DMS79 treated with DMSO at 0.1 percent for 48 hours (cell line): ENCODE measurements at regions not wholly inside any gene's neighbourhood (a gene's known extent, or its start where the extent isn't known, plus 50 kb on each side); places are given as distances from the start of the nearest gene placed in this dataset.

ENCODE experiments used
- DNase-seq: peaks from one replicate; lab custom pipeline; 2025; lab: John Stamatoyannopoulos, UW

GRCh38 chr2:151197184-151198108 is 64.2 kb downstream of the RBM43 start:
- no peak for DNase-seq

GRCh38 chr2:151193576-151193975 is 68.1 kb downstream of the RBM43 start:
- no peak for DNase-seq

GRCh38 chr2:151192681-151193080 is 69.0 kb downstream of the RBM43 start:
- no peak for DNase-seq

DNA sequence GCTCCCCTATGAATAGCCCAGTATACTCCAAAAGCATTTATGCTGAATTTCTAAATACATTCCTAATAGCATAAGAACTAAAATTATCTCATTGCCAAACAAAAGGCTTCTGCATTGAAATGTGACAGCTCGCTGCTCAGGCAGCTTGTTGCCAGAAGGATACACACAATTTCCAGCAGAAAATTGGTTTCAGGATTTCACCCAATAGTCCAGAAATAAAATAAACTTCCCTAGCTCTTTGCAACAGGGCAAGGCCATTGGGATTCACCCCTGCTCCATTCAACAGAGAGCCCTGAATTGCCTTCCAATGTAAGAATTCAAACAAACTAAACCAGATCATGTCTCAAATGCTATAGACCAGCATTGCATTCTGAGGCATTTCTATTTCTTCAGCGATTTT is 70.7 kb downstream of the RBM43 start:
- DNase-seq, result no peak

DNA sequence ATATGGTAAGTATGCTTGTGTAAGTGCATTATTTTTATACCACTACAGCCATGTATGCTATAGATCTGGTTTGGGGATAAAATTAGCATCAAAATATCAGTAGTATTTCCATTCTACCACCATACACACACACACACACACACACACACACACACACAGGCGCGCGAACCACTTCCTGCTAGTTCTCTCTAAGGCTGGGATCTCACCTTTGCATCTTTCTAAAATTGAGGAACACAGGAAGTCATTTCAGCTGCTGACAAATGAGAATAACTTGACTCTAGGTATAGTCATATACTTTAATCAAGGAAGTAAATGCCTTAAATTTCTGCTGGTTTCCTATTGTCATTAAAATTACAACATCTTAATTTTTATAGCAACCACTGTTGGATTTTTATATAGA is 72.5 kb downstream of the RBM43 start:
- DNase-seq, result no peak

- no peak for DNase-seq
Observed at GRCh38 chr2:151186011-151186410, 75.7 kb downstream of the RBM43 start.

GRCh38 chr2:151182899-151183809 is 78.5 kb downstream of the RBM43 start:
- no peak for DNase-seq

DNA sequence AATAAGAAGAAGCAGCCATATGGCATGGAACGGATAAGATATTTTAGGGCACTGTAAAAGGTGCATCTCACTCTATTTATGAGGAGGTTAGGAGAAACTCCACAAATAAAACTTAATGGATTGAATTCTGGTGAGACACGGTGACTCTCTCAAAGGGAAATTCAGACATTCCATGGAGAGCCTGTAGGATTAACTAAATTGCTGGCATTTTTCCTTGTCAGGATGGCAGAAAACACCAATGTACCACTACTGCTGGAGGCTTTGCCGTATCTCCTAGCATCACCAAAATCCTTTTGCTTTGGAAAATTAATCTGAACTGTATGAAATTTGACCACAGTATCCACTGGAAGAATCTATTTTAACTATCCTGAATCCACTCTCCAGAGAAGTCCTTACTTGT is 79.3 kb downstream of the RBM43 start:
- DNase-seq, result no peak

GRCh38 chr2:151181524-151181923 is 80.1 kb downstream of the RBM43 start:
- DNase-seq, result no peak

DNA sequence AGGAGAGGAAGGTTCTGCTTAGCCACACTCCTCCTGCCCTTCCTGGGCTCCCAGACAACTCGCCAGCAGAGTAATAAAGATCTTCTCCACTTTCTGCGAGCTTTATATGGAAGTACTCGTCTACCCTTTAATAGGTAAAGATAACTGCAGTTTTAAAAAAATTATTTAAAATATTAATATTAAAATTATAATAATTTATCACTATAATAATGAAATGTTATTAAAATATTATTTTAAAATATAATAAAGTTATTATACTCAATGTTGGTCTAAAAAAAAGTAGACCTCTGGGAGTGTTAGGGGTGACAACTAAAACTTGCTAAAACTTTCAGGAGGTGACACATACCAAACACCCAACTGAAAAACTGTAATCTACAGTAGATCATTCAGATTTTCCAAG is 81.5 kb downstream of the RBM43 start:
- DNase-seq, result no peak

GRCh38 chr2:151178207-151178606 is 83.5 kb downstream of the RBM43 start:
- no peak for DNase-seq

GRCh38 chr2:151177756-151178155 is 83.9 kb downstream of the RBM43 start:
- DNase-seq, result no peak

DNA sequence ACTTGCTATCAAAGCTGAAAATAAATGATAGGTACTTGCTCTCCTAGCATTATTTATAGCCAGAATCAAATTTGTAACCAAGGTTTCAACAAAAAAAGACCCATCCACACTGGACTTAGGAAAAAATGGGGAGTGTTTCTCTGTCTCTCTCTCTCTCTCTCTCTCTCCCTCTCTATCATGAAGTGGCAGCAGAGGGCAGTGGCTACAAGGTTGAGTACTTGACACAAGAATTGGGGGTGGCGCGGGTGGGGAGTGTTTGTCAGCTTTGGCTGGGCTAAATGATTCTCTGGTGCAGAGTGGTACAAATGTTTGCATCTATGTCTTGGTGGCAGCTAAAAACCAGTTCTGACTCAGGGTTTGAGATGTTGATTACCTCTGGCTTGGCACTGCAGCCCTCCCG is 85.0 kb downstream of the RBM43 start:
- DNase-seq, result no peak

GRCh38 chr2:151175864-151176263 is 85.8 kb downstream of the RBM43 start:
- no peak for DNase-seq

DNA sequence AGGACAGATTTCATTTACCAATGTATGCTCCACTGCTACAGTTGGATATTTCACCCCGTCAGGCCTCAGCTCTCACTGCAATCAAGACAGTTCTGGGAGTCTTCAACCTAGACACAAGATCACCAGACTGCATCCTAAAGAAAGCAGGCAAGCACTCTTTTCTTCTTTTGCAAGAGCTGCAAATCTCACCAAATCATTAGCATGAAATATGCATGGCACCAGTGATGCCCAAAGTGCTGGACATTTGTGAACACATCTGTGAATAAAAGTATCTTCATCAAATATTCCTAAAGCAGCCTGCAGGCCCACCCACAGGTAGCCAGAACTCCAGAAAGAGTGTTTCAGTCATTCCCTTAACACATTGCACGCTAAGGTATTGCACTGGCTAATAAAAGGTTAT is 87.5 kb downstream of the RBM43 start:
- no peak for DNase-seq

DNA sequence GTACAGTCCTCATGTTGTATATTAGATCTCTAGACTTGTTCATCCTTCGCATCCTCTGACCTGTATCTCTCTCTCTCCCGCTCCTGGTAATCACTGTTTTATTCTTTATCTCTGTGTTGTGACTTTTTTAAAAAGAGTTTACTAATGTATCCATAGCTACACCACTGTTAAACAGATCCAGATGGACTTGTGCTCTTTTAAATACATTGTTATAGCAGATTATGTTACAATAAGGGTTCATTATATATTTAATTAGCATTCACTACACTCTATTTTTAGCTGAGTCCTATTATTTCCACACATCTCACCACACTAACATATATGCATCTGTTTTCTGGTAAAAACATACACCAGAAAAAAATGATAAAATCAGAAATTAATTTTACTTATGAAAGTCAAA is 90.5 kb downstream of the RBM43 start:
- no peak for DNase-seq

DNA sequence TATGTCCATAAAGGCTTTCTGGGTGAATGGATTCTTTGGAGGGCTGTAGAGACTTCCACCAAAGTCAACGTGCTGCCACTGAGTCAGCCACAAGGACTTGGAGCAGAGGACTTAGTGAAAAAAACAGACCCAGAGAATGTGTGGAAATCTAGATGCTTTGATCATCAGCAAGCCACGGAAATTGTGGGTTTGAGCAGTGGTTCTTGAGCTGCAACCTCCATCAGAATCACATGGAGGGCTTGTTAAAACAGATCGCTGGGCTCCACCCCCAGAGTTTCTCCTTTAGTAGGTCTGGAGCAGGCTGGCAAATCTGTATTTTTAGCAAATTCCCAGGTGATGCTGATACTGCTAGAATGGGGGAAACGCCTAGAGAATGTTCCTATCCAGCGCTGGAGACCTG is 95.3 kb downstream of the RBM43 start:
- DNase-seq, result no peak

GRCh38 chr2:151165105-151165684 is 96.5 kb downstream of the RBM43 start:
- peak; percentile 88 for DNase-seq

- DNase-seq, result no peak
Observed at GRCh38 chr2:151161821-151162551, 99.7 kb downstream of the RBM43 start.

DNA sequence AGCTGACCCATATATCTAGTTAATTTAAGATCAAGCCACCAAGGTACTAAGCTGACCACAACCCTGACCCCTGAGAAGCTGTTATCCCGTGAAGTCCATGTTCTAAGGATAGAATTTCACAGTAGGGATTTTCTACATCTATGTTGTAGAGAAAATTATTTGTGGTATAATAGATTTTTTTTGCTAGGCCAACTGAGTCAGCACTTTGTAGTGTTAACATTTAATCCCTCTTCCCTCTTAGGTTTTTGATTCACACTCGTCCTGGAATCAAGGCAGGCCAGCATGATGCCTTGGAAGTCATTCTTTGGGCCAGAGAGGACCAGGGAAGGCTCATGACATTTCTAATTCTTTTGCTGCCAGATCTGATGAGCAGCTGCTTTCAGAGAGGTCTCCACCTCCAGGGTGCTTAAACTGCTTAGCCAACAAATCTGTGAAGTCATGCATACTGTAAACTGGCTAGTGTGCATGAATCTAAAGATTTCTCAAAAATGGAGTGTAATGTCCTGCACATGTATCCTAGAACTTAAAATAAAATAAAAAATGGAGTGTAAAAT is 102.5 kb downstream of the RBM43 start:
- peak; percentile 52 for DNase-seq

DNA sequence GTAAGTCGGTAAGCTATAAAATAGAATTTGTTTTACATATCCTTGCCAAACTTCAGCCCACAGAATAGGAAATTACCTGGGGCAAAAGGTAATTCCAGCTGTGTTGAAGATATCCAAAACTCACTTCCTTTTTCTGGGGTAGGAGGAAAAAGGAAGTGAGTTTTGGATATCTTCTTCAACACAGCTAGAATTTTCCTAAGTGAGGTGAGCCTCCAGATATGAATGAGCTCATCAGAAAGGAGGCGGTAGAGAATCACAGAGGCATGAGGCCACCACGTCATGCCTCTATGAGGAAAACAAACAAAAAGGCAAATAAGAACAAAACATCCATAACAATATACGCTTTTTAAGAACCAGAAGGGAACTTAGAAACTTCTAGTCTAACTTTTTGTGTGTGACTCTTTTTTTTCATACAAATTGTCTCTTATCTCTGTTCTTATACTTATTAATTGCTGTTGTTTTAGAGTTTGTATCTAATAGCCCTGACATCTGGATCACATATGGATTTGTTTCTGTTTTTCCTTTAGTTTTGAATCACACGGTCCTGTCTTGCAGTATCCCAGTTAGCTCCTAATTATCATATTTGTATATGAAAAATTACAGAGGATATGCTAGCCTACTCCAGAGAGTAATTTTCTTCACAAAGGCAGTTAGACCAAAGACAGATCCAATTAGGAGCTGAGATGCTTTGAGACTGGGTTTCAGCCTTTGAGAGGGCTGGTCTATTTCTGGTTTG is 104.5 kb downstream of the RBM43 start:
- DNase-seq, result no peak
